BE2C (cell line): ENCODE measurements at regions not wholly inside any gene's neighbourhood (a gene's known extent, or its start where the extent isn't known, plus 50 kb on each side); places are given as distances from the start of the nearest gene placed in this dataset.

Experiments used
- DNase-seq: peaks from one replicate; pipeline ENCODE4 v3.0.0-alpha.2; 2020
- H3K27me3 ChIP-seq: fragments of 250-450 bp; sonication (Bioruptor Pico); 2 replicates; pipeline ENCODE4 v1.5.1; 2020; ENCODE audit warnings: mild to moderate bottlenecking
- H3K36me3 ChIP-seq: fragments of 250-450 bp; sonication (Bioruptor Pico); 2 replicates; pipeline ENCODE4 v1.5.1; 2020; ENCODE audit warnings: mild to moderate bottlenecking
- H3K4me1 ChIP-seq: fragments of 250-450 bp; sonication (Bioruptor Pico); 2 replicates; pipeline ENCODE4 v1.5.1; 2020
- H3K4me3 ChIP-seq: 2 replicates; pipeline ENCODE4 v1.5.1; 2011; ENCODE audit warnings: low read depth, low read length
- H3K9me3 ChIP-seq: fragments of 250-450 bp; sonication (Bioruptor Pico); 2 replicates; pipeline ENCODE4 v1.5.1; 2020
- TF ChIP-seq, protein P1 (sequence below): IDR thresholded peaks from 2 replicates; pipeline ENCODE4 v1.5.1; 2012; ENCODE audit warnings: mild to moderate bottlenecking, low read depth, low read length

DNA sequence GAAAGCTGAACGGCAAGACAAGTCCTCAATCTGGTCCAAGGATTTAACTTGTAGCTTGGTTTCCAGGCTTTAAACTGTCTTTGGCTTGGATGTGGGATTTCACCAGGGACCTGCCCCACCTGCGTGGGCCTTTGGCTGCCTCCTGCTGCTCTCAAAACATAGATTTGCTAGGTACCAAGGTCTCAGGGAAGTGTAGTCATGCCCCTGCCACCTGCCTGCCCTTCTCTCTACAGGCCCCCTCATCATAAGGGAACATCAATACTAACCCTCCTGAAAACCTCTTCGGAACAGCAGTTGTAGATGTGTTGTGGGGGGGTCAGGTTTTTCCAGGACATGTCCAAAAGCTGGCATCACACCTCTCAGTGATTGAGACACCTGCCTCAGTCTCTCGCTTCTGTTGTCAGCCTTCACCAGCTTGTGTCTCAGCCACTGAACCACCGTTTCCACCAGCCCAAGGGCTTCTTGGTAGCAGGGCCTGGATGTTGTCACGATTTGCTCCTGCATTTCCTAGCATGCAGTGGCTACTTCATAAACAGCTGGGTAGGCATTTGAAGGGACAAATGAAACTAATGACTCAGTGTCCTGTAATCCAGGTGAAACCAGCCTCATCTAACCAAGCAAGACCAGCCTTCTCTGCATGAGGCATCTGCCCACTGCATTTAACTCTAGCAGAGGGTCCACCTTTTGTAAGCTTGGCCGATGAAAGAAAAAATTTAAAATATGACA, 141.6 kb upstream of the THBS2 start:
- no peak for DNase-seq
- no peaks in the 10 kb centered on the region for H3K36me3 ChIP-seq
- no peaks in the 10 kb centered on the region for H3K27me3 ChIP-seq
- H3K4me1 ChIP-seq, result no peaks in the 10 kb centered on the region
- no peaks in the 10 kb centered on the region for H3K9me3 ChIP-seq
- TF ChIP-seq, protein P1, sequence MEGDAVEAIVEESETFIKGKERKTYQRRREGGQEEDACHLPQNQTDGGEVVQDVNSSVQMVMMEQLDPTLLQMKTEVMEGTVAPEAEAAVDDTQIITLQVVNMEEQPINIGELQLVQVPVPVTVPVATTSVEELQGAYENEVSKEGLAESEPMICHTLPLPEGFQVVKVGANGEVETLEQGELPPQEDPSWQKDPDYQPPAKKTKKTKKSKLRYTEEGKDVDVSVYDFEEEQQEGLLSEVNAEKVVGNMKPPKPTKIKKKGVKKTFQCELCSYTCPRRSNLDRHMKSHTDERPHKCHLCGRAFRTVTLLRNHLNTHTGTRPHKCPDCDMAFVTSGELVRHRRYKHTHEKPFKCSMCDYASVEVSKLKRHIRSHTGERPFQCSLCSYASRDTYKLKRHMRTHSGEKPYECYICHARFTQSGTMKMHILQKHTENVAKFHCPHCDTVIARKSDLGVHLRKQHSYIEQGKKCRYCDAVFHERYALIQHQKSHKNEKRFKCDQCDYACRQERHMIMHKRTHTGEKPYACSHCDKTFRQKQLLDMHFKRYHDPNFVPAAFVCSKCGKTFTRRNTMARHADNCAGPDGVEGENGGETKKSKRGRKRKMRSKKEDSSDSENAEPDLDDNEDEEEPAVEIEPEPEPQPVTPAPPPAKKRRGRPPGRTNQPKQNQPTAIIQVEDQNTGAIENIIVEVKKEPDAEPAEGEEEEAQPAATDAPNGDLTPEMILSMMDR, result no peak
- H3K4me3 ChIP-seq, result no peak overlapping the region

DNA sequence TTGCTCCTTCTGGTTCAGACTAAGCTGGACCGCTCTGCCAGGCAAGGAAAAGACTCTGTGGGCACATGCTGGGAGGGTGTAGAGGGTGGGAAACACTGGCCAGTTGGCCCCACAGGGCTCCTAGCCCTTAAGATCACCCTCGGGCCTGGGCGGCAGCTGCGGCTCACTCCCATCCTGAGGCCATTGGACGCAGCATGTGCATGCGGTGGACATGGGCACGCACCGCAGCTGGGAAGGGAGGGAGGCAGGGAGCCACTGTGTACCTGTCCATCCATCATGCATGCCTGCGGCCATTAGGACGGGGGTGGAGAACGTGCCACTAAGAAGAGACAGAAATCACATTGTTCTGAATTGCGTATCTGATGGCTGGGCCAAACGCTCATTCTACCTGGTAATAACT, 140.1 kb upstream of the THBS2 start:
- Histone ChIP-seq H3K36me3 (no peaks in the 10 kb centered on the region), H3K9me3 (no peaks in the 10 kb centered on the region), H3K4me1 (no peaks in the 10 kb centered on the region), H3K4me3 (no peak overlapping the region), H3K27me3 (no peaks in the 10 kb centered on the region)
- TF ChIP-seq, protein P1, result no peak
- no peak for DNase-seq

DNA sequence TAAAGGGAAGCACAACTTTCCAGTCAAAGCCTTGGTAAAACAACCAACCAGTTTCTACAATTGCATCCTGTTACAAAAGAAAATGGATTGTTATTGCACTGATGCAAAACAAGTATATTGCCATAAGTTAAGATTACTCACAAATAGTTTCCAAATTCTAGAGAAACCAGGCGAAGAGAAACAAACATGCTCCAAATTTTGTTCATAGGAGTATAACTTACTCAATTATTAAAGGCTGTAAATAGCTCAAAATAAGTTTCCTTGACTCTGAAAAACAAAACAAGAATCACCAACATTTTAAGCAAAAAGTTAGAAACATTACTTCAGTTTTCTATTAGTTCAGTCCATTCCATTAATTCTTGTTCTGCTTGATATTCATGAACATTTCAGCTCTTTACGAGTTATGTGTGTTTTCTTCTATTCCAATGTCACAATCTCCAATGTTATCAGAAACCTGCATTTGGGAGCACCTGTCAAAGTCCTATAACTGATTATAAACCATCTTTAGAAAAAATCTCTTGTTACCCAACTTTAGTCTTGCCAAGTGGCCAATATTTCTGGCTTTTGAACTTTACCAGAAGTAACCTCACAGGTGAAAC, 137.9 kb upstream of the THBS2 start:
- H3K9me3 ChIP-seq, result no peaks in the 10 kb centered on the region
- H3K4me1 ChIP-seq, result no peaks in the 10 kb centered on the region
- TF ChIP-seq, protein P1, result no peak
- no peaks in the 10 kb centered on the region for H3K27me3 ChIP-seq
- H3K4me3 ChIP-seq, result no peak overlapping the region
- no peaks in the 10 kb centered on the region for H3K36me3 ChIP-seq
- DNase-seq, result no peak

DNA sequence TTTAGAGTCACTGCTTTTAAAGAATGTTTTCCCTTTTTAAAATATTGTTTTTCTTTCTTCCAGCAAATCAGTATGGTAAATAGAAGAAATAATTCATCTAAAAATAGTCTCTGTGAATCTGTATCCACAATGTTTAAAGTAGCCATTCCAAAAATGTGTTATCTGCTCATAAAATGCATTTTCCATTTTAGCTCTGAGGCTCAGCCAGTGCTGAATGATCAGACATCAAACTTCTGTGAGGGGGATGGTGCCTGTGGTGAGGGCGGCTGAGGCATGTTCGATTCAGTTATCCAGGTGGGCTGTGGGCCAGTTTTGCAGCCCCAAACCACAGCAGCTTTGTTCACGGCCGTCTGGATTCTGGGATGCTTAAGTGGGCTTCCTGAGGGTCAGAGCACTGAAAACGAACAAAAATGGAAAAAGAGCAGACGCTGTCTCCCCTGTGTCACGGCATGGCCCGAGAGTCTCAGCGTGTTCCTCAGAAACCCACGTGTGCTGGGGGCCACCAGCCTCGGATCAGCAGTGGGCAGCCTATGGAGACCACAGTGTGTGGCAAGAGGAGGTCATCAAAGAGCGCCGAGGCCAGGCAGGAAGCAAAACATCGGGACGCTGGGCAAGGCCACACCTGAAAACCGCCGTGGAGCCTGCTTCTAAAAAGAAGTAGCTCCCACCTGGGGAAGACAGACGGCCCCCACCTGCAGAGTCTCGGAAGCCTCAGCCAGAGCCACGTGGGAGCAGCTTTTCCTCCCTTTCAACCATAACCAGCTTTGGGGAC, 134.9 kb upstream of the THBS2 start:
- TF ChIP-seq, protein P1, result no peak
- no peaks in the 10 kb centered on the region; the same call in 1 of the 2 replicates for H3K9me3 ChIP-seq

DNA sequence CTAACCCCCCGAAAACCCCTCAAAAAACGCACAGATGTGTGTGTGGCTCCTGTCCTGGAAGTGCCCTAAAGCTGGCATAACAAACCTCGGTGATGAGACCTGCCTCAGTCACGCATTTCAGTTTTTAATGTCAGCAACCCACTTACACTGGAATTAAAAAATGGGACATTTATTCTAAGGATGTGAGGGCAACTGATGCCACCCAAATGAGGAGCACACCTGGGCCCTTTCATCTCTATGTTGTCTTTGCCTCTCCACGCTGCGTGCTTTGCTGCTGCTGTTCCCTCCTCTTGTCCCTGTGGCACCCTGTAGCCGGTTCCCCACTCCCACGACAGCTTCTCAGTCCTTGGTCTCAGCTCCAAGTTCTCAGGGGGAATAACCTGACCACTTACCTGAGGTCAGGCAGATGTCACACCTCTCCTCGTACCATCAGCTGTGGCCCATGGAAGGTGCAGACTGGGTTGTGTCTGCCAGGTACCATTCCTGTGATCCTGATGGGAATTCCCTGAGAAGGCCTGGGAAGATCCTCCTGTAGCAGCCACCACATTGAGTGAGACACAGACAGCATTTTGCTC, 134.2 kb upstream of the THBS2 start:
- H3K36me3 ChIP-seq, result no peaks in the 10 kb centered on the region
- DNase-seq, result no peak
- H3K4me3 ChIP-seq, result no peak overlapping the region
- H3K9me3 ChIP-seq, result no peaks in the 10 kb centered on the region; the same call in 1 of the 2 replicates
- H3K4me1 ChIP-seq, result no peaks in the 10 kb centered on the region
- TF ChIP-seq, protein P1, result no peak
- no peaks in the 10 kb centered on the region for H3K27me3 ChIP-seq

More for the DNA sequence above, 134.9 kb upstream of the THBS2 start:
- DNase-seq, result no peak
- H3K36me3 ChIP-seq, result no peaks in the 10 kb centered on the region
- no peak overlapping the region for H3K4me3 ChIP-seq
- no peaks in the 10 kb centered on the region for H3K4me1 ChIP-seq
- no peaks in the 10 kb centered on the region for H3K27me3 ChIP-seq
